GM03348 (cell line): ENCODE measurements at regions not wholly inside any gene's neighbourhood (a gene's known extent, or its start where the extent isn't known, plus 50 kb on each side); places are given as distances from the start of the nearest gene placed in this dataset.
"Not testable (repeated sequence)": the region's sequence is repeated elsewhere in the genome, so short reads cannot be mapped to it uniquely, and the experiment has no call there.

Experiments used
- DNase-seq: peaks from one replicate; pipeline ENCODE4 v3.0.0; 2012; ENCODE audit warnings: low spot score

DNA sequence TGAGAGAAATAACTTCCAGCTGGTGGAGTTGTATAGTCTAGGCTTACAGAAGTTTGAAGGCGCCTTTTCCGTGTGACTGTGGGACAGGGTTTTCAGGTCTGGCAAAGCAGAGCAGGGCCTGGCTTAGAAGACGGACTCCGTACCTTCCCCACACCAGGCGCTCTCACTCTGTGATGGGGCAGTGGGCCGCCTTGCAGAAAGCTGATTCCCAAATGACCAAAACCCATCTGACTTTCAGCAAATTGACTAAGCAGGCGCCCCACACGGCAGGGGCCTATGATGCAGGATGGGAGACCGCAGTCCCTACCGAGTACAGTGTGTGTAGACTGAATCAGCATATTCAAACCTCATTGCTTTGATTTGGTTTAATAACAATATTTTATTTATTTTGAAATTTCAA, 85.8 kb upstream of the TMEM45B start:
- no peak for DNase-seq

DNA sequence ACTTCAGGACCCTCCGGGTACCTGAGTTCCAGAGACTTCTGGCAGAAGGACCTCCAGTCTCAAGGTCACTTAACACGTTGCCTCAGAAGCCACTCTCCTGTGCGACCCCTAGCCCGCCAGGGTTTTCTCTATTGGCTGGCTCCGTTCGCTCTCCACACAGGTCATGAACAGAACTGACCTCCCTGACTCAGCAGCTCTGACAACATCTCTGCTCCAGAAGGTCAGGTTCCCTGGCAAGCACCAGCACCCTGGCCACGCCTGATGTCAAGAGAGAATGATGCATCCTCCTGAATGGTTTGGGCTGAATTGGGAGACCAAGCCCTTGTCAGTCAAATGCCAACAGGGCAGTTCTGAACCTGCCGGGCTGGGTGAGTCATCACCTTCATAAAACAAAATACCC, 84.3 kb upstream of the TMEM45B start:
- no peak for DNase-seq

DNA sequence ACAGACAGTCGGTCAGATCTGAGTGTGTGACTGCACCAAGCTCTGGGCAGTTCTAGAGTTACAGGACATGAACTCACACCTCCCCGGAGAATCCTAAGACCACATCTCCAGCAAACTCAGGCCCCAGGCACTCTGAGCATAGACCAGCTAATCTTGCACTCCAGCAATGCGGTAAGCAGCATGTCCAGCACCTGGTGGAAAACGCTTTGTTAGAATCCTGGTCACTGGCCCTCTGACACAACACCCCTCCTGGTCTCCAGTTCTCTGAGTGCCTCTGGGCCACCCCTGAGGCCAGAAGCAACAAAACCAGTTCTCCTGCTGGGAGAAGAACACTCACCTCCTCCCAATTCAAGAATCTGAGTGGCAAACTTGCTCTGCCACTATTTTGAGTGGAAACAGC, 82.7 kb upstream of the TMEM45B start:
- no peak for DNase-seq

DNA sequence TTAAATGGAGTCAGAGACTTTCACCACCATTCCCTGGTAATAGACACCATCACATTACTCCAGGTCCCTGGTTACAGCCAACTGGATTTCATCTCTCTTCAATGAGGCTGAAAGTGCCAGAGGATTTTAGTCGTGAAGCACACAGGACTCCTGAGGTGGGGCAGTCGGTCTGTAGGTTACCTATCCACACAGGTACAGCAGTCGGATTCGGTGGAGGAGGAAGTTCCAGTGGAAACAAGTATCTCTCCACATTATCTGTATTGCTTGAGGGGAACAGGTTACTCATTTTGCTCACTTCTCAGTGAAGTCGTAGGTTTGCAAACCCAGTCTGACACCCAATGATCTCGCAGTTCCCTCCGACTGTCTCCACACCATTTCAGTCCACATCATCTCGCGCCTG, 82.3 kb upstream of the TMEM45B start:
- DNase-seq = no peak

DNA sequence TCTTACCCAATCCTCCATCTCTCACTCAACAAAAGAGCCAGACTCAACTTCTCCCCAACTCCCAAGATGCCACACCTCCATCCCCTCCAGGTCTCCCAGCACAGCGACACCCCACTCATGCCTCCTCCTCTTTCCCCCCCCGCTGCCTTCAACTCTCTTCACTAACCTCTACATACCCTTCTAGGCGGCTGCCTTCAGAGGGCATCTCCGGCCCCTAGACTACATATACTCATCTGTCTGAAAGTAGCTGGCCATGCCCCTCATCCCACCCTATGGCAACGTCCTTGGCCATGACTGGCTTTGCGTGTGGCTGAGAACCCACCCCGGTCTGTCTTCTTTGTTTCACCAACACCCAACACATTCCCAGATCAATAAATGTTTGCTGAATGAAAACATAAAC, 81.7 kb upstream of the TMEM45B start:
- DNase-seq = no peak

DNA sequence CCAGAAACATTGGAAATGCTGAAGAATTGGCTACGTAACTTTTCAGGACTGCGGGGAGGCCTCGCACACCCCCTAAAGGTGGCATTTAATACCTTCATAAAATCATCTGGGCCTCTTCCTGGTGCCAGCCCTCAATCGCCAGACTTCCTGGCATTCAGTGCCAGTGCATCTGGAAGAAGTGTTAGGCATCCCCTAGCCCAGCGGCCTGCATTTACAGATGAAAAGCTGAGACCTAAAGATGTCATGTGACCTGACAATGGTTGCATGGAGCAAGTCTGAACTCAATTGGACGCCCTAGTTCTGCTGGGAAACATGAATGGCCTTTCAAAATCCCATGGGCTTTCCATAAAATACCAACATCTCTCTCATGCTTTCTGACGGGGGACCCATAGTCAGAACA, 81.0 kb upstream of the TMEM45B start:
- no peak for DNase-seq

DNA sequence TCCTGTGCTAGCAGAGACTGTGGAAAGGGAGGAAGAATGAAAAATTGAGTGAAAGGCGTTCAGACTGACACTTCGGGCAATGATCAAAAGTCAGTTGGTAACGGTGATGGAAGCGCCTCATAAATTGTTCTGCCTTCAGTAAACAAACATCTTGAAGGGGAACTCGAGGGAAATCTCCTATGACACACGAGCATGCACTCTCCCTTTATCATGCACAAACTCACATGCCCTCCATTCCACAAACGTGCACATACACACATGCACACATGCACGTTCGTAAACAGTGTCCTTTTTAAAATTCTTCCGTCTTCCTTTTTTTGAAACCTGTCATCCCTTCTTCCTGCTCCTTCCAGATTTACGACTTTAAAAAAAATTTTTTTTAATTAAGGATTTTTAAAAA, 77.8 kb upstream of the TMEM45B start:
- no peak for DNase-seq

DNA sequence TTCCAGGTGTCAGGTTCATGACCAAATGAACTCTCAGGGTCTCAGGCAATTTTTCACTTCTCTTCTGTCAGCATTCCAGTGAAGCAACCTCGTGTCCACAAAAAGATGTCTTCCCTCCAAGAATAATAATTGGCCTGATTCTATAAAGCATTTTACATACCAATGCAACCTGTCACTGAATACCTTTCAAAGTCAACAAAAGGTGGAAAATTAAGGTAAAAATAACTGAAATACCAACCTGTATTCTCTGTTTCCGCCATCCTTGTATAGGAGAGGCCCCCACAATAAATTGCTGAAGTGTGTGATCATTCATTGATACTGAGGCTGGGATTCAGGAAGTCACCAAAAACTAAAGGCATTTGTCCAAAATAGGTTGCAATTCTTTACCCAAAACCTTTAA, 77.4 kb upstream of the TMEM45B start:
- no peak for DNase-seq

DNA sequence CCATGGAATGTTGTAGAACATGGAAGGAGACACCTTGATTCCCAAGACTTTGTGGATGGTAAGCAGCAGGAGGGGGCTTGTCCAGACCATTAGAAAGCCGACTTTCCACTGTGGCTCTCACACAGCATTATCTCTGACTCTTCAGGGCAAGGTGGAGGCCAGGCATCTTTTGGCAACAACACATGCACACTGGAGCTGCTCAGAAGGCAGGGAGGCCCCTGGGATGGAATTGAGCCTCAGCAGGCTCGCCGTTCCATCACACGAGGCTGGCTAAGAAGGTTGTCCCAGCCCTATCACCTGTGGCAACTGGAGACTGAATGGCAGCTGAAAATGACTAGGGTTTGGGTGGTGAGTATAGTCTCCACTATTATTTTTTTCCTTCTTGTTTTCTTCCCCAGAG, 76.3 kb upstream of the TMEM45B start:
- DNase-seq = no peak

DNA sequence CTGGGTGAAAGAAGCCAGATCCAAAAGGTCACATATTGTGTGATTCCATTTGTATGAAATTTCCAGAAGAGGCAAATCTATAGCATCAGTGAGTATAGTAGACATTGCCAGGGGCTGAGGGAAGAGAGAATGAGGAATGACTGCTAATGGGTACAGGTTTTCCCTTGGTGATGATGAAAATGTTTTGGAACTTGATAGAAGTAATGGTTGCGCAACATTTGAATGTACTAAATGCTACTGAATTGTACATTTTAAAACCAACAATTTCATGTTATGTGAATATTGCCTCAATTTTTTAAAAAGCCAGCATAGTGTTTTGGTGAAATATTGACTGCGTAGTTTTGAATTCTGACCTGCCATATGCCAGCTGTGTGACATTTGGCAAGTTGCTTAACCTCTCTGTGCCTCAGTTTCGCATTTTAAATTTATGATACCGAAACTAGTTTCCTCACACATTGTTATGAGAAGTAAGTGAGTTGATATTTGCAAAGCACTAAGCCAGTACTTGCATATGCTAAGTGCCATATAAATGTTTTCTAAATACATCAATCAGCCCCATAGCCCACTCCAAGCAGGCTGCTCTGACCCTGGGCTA, 75.4 kb upstream of the TMEM45B start:
- DNase-seq = no peak

DNA sequence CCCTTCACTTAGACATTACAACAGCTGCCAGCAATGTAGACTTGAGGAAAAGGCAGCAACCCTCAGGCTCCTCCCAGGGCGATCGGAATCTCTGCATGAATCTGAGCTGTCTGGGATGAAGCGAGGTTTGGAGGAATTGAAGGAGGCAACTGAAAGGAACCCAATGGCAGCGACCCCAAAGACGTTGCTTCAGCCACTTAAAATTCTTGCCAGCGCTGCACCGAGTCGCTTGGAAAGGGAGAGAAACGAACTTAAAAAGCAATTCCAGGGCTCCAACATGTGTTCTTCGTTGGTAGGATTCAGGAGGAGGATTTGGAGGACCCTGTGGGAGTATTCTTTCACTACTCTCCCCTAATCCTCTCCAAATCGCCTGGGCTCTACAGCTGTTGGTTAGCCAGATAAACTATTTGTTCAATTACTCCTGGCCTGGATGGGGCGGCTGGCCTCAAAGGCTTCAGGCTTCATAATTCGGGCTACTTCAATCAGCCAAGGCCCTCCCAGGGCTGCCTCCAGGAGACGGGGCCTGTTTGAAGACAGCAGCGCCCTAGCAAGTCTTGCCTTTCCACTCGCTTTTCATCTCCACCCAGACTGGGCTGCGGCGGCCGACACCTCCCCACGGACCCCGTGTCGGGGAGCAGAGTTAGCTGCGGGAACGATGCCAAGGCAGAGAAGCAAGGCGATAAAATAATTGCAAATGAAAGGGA, 72.4 kb upstream of the TMEM45B start:
- no peak for DNase-seq

DNA sequence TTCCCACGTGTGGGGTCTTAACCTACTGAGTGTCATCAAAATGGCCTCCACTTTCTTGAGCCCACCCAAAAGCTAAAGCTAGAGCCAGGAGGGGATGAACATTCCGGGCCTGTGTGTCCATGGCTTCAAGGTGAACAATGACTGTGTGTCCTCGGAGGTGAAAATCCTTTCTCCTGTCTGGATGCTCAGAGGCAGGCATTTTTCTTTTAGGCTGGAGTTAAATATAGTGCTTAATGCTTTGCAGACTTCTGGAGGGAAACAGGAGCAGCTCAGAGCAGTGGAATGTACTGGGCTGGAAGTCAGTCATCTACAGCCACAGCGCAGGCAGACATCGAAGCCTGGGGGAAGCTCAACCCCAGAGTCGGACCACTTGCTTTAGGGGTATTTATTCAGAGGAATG, 68.6 kb upstream of the TMEM45B start:
- DNase-seq = no peak

DNA sequence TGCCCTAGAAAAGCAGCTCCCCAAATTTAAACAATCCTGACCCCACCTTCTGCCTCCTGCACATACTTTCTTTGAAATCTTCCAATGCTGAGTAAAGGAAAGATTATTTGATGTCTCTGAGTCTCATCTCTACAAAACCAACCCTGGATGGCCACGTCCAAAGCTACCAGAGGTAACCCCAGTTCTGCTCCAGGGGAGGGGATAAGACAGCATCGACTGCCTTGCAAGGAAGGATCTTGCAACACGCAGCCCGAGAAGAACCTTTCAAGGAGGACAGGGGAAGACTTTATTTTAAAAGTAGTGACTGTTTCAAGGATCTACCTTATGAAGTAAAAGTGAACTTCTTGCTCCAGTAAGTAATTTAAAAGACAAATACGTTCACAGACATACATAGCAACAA, 66.5 kb upstream of the TMEM45B start:
- DNase-seq = no peak

DNA sequence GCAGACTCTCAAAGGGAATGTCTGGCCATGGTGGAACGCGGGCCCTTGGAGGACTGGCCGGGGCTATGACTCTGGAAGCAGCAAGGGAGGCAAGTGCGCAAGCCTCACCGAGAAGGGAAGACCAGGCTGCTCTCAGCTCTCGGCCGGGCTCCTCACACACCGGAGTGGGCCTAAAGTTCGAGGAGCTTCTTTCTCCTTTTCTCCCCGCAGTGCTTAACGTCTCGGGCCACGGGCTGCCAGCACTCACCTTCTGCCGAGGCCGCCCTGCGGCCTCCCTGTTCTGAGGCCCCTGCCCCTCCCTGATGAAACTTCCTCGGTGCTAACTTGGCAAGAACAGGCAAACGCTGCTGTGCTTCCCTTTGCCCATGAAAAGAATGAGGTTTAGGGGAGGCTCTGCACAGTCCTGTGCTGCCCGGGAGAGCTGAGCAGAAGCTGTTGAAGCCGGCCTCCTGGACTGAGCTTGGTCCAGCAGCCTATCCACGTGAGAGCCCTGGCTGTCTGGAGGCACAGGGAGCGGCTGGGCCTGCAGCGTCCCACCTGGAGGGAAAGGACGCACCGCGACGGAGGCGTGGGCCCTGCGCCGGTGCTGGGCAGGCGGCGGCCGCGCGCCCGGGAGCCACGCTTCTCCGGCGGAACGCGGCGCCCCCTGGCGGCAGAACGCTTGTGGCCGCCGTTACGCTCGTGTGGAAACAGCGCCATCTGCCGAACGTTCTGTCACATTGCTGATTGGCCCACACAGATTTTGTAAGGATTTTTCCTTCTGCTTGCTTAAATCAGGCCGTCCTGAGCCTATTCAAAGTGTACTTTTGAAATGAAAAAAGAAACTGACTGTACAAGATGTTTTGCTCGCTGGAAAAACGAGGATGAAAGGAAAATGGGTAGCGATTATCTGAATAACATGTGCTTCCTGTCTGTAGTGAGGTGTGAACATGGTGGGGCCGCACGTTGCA, 65.0 kb upstream of the TMEM45B start:
- DNase-seq = peak; percentile 84

DNA sequence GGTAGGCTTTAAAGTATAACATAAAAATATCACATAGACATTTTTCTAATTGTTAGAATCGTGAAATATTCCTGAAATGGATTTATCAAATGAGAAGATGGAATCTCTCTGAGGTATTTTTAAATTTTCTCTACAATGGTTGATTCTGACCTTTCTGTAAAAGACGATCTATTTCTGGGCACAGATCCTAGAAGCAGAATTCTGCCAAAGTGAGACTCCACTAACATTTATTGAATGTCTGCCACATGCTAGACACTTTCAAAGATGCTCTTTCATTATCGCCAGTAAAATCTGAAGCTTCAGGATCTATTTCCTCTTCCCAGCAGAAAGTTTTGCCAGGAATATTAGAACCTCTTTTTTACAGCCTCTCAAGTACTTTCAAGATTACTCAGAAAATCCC, 64.1 kb upstream of the TMEM45B start:
- no peak for DNase-seq

DNA sequence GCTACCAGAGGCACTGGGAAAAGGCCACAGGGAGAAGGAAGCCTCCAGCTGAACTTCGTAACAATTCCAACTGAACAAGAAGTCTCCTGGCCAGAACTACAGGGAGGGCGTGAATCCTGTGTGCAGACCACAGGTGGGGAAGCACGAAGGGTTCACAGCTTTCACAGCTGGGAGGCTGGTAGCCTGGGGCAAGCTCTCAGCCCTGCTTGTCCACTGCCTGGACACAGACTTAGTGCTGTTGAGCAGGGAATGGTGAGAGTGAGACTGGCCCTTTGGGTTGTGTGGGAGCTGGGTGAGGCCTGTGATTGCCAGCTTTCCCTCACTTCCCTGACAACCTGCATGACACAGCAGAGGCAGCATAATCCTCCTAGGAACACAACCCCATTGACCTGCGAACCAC, 52.1 kb upstream of the TMEM45B start:
- DNase-seq = not testable (repeated sequence)

DNA sequence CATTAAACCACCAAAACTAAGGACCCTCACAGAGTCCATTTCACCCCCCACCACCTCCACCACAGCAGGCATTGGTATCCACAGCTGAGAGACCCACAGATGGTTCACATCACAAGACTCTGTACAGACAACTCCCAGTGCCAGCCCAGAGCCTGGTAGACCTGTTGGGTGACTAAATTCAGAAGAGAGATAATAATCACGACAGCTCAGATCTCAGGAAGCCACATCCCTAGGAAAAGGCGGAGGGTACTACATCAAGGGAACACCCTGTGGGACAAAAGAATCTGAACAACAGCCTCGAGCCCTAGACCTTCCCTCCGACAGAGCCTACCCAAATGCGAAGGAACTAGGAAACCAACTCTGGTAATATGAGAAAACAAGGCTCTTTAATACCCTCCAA, 51.4 kb upstream of the TMEM45B start:
- not testable (repeated sequence) for DNase-seq
